Upper lobe of right lung (tissue), 1 donor: ENCODE measurements at regions not wholly inside any gene's neighbourhood (a gene's known extent, or its start where the extent isn't known, plus 50 kb on each side); places are given as distances from the start of the nearest gene placed in this dataset.
"Not testable (repeated sequence)": the region's sequence is repeated elsewhere in the genome, so short reads cannot be mapped to it uniquely, and the experiment has no call there.

Source experiments
- ATAC-seq: fragments of 200-7000 bp; cut with Tn5 transposase; one replicate; pipeline ENCODE4 v1.9.1; 2020; ENCODE audit warnings: mild to moderate bottlenecking, moderate library complexity
- DNase-seq: peaks from one replicate; pipeline ENCODE4 v3.0.0-alpha.2; 2020
- H3K27ac ChIP-seq: fragments of 200-600 bp; one replicate; pipeline ENCODE4 v1.8.0; 2022
- H3K27me3 ChIP-seq: fragments of 200-600 bp; one replicate; pipeline ENCODE4 v1.8.0; 2022; ENCODE audit warnings: mild to moderate bottlenecking
- H3K36me3 ChIP-seq: fragments of 200-600 bp; one replicate; pipeline ENCODE4 v1.8.0; 2022
- H3K4me1 ChIP-seq: fragments of 200-600 bp; one replicate; pipeline ENCODE4 v1.8.0; 2022
- H3K4me3 ChIP-seq: fragments of 200-600 bp; one replicate; pipeline ENCODE4 v1.8.0; 2022; ENCODE audit warnings: mild to moderate bottlenecking
- H3K9me3 ChIP-seq: fragments of 200-600 bp; one replicate; pipeline ENCODE4 v1.8.0; 2022
- CTCF ChIP-seq: fragments of 200-600 bp; IDR thresholded peaks from one replicate; pipeline ENCODE4 v1.8.0; 2022; ENCODE audit warnings: antibody characterized with exemption
- intact Hi-C: fragments of 100-400 bp; cut with DNase I; formaldehyde crosslinking; loops from one replicate; pipeline ENCODE4 v1.11.0; 2022
- donor health status: DM: no; HTN: yes; CAD: no; lungs with severe emphysema.

- Histone ChIP-seq H3K36me3 (no peaks in the 10 kb centered on the region), H3K9me3 (no peaks in the 10 kb centered on the region), H3K4me1 (no peaks in the 10 kb centered on the region), H3K27ac (no peak overlapping the region), H3K27me3 (no peaks in the 10 kb centered on the region), H3K4me3 (no peak overlapping the region)
- no peak for TF ChIP-seq CTCF
- DNase-seq (no peak), ATAC-seq (no peak)
- intact Hi-C loops, result no loop called here
These were observed 79.3 kb upstream of the KCNJ18 start for GRCh38 chr17:21613071-21613429.

GRCh38 chr17:21626987-21627386, 65.3 kb upstream of the KCNJ18 start:
- intact Hi-C loops, H3K36me3 ChIP-seq, H3K27ac ChIP-seq: not testable (repeated sequence)

More at GRCh38 chr17:21626987-21627386, 65.3 kb upstream of the KCNJ18 start:
- not testable (repeated sequence) for ATAC-seq, DNase-seq, H3K4me1 ChIP-seq, H3K9me3 ChIP-seq, H3K27me3 ChIP-seq, H3K4me3 ChIP-seq
